ENCODE measurements at regions not wholly inside any gene's neighbourhood (a gene's known extent, or its start where the extent isn't known, plus 50 kb on each side); places are given as distances from the start of the nearest gene placed in this dataset.

DNA sequence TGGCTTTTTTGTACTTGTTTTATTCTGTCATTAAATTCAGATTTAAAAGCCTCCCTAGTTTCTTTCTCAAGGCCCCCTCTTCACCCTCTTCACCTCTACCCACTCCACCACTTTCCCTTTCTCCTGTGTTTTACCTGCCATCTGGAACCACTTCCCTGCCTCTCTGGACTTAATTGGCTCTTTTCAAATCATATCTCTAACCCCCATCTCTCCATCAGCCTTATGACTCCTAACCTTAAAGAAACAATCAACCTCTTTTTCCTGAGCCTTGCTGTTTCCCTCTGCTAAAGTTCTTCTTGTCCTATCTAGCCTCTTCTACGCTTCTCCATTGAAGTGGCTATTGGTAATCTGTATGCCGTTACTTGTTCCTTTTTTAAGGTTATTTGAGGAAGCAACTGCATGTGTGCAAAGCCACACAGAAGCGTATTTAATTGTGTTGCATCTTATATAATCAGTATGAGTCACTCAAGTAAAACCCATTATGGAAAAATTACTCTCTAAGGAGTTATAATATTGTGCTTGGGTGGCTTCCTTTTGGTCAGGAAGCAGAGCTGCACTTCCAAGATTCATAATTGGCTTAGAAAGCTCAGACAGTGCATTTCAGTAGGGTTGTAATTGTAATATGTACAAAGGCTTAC, 653.6 kb upstream of the ITGA1 start:
- DNase-seq (ENCODE audit: low spot score) = no peak
- TF ChIP-seq ZNF396 (CRISPR knock-in tag; IDR thresholded peaks at IDR 0.05; ENCODE audit: borderline replicate concordance) = no peak
- no peak for TF ChIP-seq ZNF232 (CRISPR knock-in tag; IDR thresholded peaks at IDR 0.05)
- TF ChIP-seq GRHL2 (CRISPR knock-in tag; IDR thresholded peaks at IDR 0.05; ENCODE audit: insufficient replicate concordance, severe bottlenecking) = no peak
- TF ChIP-seq ZNF263 (CRISPR knock-in tag; IDR thresholded peaks at IDR 0.05; ENCODE audit: low read depth) = no peak
- no peak for TF ChIP-seq FOXP1 (CRISPR knock-in tag; IDR thresholded peaks at IDR 0.05; ENCODE audit: borderline replicate concordance)
- TF ChIP-seq TEAD4 (CRISPR knock-in tag; IDR thresholded peaks at IDR 0.05) = no peak
- TF ChIP-seq NFE2L1 (CRISPR knock-in tag; IDR thresholded peaks at IDR 0.05) = no peak
- no peak for TF ChIP-seq MYBL2 (CRISPR knock-in tag; IDR thresholded peaks at IDR 0.05)
- no peak for TF ChIP-seq TP53 (CRISPR knock-in tag; IDR thresholded peaks at IDR 0.05)
- TF ChIP-seq RELA (CRISPR knock-in tag; IDR thresholded peaks at IDR 0.05; ENCODE audit: borderline replicate concordance) = no peak
- TF ChIP-seq, protein P1, sequence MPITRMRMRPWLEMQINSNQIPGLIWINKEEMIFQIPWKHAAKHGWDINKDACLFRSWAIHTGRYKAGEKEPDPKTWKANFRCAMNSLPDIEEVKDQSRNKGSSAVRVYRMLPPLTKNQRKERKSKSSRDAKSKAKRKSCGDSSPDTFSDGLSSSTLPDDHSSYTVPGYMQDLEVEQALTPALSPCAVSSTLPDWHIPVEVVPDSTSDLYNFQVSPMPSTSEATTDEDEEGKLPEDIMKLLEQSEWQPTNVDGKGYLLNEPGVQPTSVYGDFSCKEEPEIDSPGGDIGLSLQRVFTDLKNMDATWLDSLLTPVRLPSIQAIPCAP (CRISPR knock-in tag; IDR thresholded peaks at IDR 0.05) = no peak
- TF ChIP-seq ZNF219 (CRISPR knock-in tag; IDR thresholded peaks at IDR 0.05; ENCODE audit: borderline replicate concordance) = no peak
- TF ChIP-seq, protein P2, sequence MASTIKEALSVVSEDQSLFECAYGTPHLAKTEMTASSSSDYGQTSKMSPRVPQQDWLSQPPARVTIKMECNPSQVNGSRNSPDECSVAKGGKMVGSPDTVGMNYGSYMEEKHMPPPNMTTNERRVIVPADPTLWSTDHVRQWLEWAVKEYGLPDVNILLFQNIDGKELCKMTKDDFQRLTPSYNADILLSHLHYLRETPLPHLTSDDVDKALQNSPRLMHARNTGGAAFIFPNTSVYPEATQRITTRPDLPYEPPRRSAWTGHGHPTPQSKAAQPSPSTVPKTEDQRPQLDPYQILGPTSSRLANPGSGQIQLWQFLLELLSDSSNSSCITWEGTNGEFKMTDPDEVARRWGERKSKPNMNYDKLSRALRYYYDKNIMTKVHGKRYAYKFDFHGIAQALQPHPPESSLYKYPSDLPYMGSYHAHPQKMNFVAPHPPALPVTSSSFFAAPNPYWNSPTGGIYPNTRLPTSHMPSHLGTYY (CRISPR knock-in tag; IDR thresholded peaks at IDR 0.05) = no peak
- TF ChIP-seq ESRRA (CRISPR knock-in tag; IDR thresholded peaks at IDR 0.05; ENCODE audit: borderline replicate concordance) = no peak
- no peak overlapping the region for H3K4me3 Mint-ChIP-seq
- ATAC-seq = no peak
- ChIA-PET POLR2A (no interaction called here), CTCF (no interaction called here)
- no peaks in the 10 kb centered on the region for H3K36me3 Mint-ChIP-seq
- H3K9me3 Mint-ChIP-seq = no peaks in the 10 kb centered on the region
- H3K27ac Mint-ChIP-seq = no peak overlapping the region
- no peaks in the 10 kb centered on the region for H3K4me1 Mint-ChIP-seq
- H3K27me3 Mint-ChIP-seq (ENCODE audit: low read depth) = no peaks in the 10 kb centered on the region

DNA sequence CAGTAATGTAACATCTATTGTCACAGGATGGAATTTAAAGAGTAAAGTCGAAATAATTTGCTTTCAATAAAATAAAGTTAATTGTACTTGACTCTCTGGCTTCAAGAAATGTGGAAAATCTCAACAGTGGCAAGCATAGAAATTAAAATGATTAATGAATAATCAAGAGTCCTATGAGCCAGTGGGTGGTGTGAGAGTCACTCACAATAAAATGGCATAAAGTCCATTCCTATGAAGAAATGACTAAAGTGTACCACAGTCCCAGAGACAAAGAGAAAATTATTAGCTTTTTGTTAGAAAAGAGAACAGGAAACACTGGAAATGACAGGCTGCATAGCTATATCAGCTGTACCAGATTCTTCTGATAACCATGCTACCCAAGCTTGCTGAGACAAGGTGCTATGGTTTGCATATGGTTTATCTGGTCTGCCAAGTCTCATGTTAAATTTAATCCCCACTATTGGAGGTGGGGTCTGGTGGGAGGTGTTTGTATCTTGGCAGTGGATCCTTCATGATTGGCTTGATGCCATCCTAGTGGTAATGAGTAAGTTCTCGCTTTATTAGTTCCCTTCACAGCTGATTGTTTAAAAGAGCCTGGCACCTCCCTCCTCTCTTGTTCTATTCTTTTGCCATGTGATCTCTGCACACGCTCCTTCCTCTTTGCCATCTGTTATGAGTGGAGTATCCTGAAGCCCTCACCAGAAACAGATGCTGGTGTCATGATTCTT, 647.7 kb upstream of the ITGA1 start:
- Mint-ChIP-seq H3K4me3 (no peak overlapping the region), H3K36me3 (no peaks in the 10 kb centered on the region), H3K27me3 (ENCODE audit: low read depth) (no peaks in the 10 kb centered on the region), H3K4me1 (no peaks in the 10 kb centered on the region), H3K9me3 (no peaks in the 10 kb centered on the region), H3K27ac (no peak overlapping the region)
- ATAC-seq = no peak
- TF ChIP-seq SP1 (CRISPR knock-in tag; conservative IDR thresholded peaks at IDR 0.05) = no peak
- no peak for TF ChIP-seq NFATC4 (CRISPR knock-in tag; IDR thresholded peaks at IDR 0.05)
- TF ChIP-seq, protein P3, sequence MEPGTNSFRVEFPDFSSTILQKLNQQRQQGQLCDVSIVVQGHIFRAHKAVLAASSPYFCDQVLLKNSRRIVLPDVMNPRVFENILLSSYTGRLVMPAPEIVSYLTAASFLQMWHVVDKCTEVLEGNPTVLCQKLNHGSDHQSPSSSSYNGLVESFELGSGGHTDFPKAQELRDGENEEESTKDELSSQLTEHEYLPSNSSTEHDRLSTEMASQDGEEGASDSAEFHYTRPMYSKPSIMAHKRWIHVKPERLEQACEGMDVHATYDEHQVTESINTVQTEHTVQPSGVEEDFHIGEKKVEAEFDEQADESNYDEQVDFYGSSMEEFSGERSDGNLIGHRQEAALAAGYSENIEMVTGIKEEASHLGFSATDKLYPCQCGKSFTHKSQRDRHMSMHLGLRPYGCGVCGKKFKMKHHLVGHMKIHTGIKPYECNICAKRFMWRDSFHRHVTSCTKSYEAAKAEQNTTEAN (CRISPR knock-in tag; IDR thresholded peaks at IDR 0.05) = no peak
- TF ChIP-seq MYBL2 (CRISPR knock-in tag; IDR thresholded peaks at IDR 0.05) = no peak
- no peak for TF ChIP-seq CREB1 (CRISPR knock-in tag; IDR thresholded peaks at IDR 0.05)
- TF ChIP-seq, protein P4, sequence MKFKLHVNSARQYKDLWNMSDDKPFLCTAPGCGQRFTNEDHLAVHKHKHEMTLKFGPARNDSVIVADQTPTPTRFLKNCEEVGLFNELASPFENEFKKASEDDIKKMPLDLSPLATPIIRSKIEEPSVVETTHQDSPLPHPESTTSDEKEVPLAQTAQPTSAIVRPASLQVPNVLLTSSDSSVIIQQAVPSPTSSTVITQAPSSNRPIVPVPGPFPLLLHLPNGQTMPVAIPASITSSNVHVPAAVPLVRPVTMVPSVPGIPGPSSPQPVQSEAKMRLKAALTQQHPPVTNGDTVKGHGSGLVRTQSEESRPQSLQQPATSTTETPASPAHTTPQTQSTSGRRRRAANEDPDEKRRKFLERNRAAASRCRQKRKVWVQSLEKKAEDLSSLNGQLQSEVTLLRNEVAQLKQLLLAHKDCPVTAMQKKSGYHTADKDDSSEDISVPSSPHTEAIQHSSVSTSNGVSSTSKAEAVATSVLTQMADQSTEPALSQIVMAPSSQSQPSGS (CRISPR knock-in tag; IDR thresholded peaks at IDR 0.05; ENCODE audit: borderline replicate concordance, low read depth) = no peak
- TF ChIP-seq, protein P5, sequence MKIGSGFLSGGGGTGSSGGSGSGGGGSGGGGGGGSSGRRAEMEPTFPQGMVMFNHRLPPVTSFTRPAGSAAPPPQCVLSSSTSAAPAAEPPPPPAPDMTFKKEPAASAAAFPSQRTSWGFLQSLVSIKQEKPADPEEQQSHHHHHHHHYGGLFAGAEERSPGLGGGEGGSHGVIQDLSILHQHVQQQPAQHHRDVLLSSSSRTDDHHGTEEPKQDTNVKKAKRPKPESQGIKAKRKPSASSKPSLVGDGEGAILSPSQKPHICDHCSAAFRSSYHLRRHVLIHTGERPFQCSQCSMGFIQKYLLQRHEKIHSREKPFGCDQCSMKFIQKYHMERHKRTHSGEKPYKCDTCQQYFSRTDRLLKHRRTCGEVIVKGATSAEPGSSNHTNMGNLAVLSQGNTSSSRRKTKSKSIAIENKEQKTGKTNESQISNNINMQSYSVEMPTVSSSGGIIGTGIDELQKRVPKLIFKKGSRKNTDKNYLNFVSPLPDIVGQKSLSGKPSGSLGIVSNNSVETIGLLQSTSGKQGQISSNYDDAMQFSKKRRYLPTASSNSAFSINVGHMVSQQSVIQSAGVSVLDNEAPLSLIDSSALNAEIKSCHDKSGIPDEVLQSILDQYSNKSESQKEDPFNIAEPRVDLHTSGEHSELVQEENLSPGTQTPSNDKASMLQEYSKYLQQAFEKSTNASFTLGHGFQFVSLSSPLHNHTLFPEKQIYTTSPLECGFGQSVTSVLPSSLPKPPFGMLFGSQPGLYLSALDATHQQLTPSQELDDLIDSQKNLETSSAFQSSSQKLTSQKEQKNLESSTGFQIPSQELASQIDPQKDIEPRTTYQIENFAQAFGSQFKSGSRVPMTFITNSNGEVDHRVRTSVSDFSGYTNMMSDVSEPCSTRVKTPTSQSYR (CRISPR knock-in tag; IDR thresholded peaks at IDR 0.05) = no peak
- TF ChIP-seq, protein P6, sequence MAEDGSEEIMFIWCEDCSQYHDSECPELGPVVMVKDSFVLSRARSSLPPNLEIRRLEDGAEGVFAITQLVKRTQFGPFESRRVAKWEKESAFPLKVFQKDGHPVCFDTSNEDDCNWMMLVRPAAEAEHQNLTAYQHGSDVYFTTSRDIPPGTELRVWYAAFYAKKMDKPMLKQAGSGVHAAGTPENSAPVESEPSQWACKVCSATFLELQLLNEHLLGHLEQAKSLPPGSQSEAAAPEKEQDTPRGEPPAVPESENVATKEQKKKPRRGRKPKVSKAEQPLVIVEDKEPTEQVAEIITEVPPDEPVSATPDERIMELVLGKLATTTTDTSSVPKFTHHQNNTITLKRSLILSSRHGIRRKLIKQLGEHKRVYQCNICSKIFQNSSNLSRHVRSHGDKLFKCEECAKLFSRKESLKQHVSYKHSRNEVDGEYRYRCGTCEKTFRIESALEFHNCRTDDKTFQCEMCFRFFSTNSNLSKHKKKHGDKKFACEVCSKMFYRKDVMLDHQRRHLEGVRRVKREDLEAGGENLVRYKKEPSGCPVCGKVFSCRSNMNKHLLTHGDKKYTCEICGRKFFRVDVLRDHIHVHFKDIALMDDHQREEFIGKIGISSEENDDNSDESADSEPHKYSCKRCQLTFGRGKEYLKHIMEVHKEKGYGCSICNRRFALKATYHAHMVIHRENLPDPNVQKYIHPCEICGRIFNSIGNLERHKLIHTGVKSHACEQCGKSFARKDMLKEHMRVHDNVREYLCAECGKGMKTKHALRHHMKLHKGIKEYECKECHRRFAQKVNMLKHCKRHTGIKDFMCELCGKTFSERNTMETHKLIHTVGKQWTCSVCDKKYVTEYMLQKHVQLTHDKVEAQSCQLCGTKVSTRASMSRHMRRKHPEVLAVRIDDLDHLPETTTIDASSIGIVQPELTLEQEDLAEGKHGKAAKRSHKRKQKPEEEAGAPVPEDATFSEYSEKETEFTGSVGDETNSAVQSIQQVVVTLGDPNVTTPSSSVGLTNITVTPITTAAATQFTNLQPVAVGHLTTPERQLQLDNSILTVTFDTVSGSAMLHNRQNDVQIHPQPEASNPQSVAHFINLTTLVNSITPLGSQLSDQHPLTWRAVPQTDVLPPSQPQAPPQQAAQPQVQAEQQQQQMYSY (CRISPR knock-in tag; IDR thresholded peaks at IDR 0.05) = no peak
- TF ChIP-seq GRHL2 (CRISPR knock-in tag; IDR thresholded peaks at IDR 0.05; ENCODE audit: insufficient replicate concordance, severe bottlenecking) = no peak
- ChIA-PET POLR2A (no interaction called here), CTCF (no interaction called here)
- no peak for DNase-seq (ENCODE audit: low spot score)

Data from WTC11 (cell line).